NCI-H524 treated with DMSO at 0.1 percent for 48 hours (cell line): ENCODE measurements at regions not wholly inside any gene's neighbourhood (a gene's known extent, or its start where the extent isn't known, plus 50 kb on each side); places are given as distances from the start of the nearest gene placed in this dataset.

Source experiments
- DNase-seq: peaks from one replicate; lab custom pipeline; 2025; lab: John Stamatoyannopoulos, UW

DNA sequence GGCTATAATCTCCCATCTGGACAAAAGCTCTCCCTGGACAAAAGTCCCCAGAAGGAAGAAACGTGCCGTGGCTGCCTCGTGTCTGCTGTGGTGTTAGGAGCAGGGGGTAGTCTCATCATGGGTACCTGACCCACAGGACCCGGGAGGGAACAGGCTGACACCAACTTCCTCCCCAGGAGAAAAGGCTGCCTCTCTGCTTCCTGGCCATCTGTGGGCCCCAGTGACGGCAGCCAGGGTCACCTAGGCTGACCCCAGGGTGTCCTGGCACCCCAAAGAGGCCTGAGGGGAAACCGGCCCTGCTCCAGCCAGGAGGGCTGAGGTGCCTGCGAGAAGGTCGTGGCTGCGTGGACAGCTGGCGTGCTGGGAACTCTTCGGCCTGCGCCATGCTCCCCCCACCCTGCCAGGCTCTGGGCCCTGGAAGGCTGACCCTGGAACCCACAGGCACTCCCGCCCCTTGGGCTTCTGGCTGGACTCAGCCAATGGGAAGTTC is 133.9 kb downstream of the RFLNA start:
- DNase-seq, result no peak

DNA sequence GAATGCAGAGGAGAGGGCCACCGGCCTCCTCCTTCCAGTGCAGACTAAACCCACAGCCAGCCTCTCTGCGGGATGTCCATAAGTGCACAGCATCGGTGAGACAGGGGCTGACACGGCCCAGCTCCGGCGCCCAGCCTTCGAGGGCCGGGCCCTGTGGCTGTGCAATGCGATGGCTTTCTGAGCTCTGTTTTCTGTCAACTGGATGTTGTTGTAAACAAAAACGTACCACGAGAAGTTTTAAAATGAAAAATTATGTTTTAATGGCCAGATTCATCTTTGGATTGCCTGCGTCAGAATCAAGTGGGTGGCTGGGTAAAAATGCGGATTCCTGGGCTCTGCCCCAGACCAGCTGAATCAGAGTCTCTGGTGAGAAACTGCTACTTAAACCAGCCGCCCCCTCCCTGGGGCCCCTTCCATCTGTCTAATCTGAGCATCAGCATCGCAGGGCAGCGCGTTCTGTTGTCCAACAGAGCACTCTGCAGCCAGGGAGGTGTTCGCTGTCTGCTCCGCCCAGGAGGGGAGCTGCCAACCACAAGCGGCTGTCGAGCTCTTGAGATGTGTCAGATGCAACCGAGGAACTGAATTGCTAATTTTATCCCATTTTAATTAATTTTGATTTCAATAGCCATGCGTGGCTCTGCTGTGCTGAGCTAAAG is 133.4 kb downstream of the RFLNA start:
- peak; percentile 91 for DNase-seq

DNA sequence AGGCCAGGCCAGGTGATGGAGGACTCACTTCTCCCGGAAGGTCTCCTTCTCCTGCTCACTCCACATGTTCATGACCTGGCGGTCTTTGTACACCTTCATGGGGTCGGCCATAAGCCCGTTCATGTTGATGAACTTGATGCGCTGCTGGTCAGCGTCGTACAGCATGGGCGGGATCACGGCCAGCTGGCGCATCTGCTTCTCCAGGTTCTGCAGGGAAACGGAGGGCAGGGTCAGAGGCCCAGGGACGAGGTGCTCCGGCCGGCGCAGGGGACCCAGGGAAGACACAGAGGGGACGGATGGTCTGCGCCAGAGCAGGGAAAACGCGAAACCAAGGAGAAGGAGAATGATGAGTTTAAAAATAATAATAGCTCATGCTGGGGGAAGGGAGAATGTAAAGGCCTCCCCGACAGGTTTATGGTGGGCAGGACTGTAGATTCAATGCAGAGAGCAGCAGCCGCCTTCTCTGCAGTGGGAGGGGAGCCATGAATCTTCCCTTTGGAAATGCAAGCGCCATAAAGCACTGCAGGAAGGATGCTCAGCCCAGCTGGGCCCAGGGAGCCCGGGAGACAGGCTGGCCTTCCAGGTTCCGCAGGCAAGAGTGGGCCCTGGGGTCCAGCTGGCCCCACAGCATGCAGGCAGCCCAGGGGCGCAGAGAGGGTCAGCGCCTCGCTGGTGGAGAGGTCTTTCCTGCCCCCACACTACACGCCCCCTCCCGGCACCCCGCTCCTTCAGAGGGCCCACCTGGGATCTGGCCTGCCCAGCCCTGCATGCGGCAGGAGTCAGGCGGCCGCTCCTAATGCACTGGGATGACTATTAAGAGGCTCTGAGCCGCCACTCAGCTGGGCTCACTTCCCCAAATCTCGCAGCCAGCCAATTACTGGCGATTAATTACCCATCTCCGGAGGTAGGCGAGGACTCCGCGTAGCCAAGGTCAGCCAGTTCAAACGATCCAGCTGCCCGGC is 132.0 kb downstream of the RFLNA start:
- DNase-seq, result no peak

DNA sequence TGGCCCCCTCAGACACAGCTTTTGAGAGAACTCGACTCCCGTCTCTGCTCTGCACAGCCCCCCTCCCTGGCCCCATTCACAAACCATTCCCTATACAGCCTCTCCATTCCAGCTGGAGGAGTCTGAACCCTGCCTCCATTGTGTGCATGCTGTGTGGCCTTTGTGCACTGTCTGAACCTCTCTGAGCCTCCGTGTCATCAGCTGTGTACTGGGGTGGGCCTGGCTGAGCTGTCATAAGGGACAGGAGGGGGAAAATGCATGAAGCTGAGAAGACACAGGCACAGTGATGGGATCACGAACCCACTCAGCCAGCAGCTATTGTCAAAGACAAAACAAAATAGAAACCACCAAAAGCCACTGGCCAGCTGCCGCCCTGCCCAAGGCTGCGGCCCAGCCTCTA is 130.8 kb downstream of the RFLNA start:
- DNase-seq, result no peak

DNA sequence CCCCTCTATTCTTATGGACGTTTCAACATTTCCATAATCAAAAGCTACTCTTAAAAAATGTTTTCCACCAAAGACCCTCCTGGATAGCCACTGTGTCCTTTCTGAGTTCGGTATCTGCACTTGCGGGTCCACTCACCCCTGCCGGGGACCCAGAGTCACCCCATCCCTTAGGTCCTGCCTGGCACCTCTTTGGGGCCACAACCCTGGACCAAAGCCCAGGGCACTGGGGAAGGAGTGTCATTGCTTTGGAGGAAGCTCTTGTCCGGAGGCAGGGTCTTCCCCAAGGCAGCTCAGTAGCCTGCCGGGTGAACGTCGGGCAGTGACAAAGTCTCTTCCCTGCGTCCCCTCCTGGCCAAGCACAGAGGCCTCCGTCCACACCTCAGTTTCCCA is 129.6 kb downstream of the RFLNA start:
- DNase-seq, result no peak

DNA sequence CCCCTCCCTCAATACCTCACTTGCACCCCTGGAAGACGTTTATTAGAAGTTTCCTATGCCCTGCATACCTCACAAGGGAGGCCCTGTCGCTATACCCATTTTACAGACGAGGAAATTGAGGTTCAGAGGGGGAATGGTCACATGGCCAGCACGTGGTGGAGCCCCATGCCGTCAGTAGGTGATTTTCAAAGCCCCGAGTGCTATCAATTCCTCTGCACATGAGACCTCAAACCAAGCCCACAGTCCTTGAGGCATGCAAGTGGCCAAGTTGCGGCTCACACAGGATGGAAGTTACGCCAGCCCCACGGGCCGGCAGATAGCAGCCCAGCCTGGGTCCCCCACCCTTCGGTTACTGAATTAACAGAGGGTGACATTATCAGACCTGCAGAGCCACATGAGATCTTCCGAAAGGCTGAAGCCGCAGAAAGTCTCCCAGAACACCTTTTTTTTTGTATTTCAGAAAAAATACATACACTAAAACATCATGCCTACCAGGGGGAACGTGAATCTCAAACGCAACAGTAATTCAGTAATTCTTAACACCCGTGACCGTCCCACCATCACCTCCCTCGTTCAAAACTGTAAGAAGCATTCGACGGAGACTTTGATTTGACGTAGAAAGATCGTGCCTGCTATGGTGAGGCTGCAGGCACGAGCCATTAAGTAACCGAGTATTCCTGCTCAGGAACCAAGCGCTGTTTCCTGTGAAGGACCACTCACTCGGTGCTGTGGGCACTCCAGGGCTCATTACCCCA is 129.0 kb downstream of the RFLNA start:
- no peak for DNase-seq

DNA sequence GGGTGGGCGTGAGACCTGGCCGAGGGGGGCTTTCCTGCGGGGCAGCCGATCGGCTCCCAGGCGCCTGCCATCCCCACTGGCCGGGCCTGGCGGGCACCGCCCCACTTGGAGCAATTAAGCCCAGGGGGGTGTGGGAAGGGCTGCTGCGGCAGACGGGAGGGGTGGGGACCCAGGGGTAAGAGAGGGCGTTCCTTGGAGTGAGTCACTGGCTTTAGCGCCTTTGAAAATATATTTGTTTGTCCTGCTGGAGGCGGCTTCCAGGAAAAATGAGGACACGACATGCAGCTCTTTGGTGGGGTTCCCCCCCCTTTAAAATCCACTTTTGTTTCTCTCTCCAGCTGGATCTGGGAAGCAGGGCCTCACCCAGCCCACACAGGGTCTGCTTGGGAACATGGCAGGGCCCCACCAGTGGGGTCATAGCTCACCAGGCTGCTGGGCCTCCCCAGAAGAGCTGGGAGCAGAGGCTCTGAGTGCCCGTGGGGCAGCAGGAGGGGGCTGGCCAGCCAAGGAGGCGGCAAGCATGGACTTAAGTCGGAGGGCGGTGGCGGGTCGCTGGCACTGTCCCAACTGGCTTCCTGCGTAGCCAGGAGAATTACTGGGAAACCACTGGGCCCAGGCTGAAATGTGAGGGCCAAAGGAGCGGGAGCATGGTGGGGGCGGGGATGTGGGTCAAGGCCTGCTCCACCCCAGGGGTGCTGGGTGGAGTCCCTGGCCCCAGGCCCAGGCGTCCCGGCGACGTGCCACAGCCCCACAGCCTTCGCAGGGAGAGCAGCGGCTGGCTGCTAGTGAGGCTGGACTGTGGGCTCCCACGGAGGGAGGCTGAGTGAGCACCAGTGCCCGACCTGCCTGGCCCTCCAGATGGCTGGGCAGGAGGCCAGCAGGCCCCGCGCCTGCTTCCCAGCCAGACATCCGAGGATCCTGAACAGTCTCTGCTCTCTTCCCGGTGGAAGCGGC is 128.0 kb downstream of the RFLNA start:
- DNase-seq, result peak; percentile 27

DNA sequence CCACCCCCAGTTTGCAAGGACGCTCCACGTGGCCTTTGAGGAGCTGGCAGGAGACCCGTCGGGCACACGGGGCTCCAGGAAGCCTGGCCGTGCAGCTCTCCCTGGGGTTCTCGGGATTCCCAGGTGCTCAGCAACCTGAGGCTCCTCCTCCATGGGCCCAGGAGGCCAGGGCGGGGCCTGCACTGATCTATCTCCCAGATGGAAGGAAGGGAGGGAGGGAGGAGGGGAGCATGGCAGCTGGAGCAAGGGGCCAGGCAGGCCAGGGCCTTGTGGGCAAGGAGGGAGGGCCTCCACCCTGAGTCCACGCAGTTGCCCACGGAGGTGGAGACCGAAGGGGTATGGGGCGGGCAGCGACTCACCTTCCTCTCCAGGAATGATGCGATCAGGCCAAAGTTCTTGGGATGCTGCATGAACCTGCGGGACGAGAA is 127.3 kb downstream of the RFLNA start:
- no peak for DNase-seq

DNA sequence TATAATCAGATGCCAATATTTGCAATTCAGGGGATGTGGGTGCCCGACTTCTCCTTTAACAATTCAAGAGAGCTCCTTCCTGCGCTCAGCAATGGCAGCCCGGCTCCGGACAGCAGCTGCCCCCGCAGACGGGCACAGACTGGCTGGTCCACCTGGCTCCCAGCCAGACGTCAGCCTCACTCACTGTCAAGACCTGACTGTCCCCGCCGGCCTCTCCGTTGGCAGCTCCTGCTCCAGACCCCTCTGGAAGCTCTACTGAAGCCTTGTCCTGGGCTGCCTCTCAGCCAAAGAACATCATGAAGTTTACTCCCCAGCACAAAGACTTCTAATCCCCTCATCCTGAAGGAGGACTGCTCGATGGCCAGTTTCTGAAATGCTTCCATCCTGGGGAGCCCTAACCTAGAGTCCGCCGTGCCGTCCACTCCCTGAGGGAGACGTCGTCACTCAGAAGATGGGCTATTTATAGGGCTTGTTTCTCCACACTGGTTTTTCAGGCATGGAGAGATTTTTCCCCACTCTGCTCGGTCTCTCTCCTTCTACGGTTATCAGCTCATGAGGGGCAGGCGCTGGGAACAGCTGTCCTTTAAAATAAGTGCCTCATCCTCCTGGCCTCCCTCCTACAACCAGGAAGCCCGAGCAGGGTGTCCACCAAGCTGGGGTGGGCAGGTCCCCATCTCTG is 126.2 kb downstream of the RFLNA start:
- no peak for DNase-seq

DNA sequence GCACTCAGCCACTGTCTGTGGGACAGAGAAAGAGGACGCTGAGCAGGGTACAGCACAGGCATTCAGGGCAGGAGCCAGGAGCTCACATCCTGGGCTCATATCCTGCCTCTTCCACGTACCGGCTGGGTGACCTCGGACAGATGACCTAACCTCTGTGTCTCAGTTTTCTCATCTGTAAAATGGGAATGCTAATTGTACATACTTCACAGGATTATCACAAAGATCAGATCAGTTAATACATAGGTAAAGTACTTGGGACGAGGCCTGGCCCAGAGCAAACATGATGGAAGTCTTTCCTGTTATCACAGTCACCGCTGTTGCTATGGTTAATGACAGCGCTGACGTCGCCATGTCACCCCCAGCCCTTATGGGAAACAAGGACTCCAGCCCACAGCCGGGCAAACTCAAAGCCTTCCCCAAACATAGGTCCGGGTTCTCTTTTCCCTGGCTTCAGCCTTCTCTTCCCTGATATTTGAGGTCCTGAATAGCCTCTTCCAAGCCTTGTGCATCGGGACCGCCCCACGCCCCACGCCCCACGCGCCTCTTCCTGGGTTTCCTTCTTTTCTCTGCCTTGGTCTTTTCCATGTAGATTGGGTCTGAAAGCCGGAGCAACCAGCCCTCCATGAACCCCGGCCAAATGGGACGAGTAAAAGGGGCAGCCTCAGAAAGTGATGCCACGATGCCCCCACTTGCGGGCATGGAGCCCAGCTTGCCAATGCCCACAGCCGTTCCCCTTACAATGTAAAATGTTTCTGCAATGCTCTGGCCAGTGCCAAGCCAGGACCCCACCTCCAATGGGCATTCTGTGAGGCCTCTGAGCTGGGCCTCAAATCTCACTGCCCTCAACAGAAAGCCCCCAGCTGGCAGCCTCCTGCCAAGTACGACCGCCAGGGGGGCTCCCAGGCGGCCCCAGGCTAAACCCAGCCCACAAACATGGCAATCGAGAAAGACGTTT is 125.4 kb downstream of the RFLNA start:
- DNase-seq, result no peak

DNA sequence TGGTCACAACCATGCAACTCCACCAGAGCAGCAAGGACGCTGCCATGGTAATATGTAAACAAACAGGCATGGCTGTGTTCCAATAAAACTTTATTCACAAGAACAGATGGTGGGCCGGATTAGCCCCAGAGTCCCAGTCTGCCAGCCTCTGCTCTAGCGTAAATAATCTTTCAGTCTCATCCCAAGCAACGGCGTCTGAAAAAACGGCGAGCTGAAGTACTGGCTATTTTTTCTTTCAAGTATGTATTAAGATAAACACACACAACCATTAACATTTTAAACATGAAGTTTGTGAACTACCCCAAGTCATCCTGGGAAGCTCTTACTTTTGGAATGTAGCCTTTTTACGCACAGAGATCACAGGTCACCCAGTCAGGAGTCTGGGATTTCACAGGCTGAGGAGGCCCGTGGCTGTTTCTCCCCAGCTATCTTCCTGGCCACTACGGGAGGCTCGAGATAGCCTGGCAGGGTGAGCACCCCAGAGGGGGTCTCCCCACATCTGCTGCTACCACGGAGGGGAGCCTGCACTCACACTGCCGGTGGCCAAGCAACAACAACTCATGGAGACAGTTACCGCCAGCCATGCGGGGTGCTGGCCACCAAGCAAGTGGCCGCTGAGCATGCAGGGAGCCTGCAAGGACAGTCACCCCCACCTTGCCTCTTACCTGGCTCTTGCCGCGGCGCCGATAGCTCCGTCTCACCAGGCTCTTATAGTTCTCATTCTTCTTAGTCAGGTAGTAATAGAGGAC is 124.6 kb downstream of the RFLNA start:
- no peak for DNase-seq

DNA sequence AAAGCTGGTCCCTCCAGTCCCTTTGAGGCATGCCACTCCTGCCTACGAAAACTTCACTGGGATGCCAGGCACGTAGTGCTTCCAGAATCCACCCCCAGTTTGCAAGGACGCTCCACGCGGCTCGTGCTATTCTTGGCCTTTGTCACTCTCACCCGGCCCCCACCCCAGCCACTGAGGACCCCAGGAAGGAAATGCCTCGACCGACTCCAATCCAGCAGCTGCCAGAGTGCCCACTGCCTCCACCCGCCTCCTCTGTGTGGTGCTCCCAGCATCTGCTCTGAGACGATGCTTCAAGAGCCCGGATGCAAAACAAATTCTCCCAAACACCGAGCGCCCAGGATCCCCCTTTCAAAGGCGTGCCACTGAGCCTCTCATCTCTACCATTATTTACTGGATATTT is 123.9 kb downstream of the RFLNA start:
- DNase-seq, result no peak

DNA sequence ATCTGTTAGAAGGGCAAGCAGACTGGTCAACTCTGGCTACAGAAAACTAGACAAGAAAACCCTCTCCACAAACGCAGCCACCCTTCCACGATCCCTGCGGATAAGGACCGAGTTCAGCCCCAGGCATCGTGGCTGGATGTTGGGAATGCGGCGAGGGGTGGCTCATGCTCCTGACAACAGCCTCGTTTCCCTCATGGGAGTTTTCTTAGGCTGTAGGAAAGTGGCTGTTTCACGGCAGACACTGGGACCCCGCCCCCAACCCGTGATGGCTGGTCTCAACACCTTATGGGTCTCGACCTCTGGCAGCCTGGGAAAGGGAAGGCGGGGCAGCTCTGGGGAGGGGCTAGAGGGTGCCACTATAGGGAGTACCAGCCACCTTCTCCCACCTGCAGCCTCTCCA is 123.3 kb downstream of the RFLNA start:
- DNase-seq, result no peak

DNA sequence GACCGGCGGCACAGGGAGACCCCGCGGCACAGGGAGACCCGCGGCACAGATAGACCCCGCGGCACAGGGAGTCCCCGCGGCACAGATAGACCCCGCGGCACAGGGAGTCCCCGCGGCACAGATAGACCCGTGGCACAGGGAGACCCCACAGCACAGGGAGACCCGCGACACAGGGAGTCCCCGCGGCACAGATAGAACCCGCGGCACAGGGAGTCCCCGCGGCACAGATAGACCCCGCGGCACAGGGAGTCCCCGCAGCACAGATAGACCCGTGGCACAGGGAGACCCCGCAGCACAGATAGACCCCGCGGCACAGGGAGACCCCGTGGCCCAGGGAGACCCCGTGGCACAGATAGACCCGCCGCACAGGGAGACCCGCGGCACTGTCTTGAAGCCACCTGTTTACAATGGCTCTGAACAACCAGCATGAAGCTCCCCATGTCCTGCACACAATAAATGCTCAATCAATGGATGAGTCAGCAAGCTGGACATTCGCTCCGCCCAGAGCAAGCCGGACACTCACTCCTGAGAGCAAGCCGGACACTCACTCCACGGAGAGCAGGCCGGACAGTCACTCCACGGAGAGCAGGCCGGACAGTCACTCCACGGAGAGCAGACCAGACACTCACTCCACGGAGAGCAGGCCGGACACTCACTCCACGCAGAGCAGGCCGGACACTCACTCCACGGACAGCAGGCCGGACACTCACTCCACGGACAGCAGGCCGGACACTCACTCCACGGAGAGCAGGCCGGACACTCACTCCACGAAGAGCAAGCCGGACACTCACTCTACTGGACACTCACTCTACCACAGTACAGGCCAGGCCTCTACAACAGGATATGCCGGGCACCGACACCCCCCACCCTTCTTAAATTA is 121.9 kb downstream of the RFLNA start:
- DNase-seq, result no peak

DNA sequence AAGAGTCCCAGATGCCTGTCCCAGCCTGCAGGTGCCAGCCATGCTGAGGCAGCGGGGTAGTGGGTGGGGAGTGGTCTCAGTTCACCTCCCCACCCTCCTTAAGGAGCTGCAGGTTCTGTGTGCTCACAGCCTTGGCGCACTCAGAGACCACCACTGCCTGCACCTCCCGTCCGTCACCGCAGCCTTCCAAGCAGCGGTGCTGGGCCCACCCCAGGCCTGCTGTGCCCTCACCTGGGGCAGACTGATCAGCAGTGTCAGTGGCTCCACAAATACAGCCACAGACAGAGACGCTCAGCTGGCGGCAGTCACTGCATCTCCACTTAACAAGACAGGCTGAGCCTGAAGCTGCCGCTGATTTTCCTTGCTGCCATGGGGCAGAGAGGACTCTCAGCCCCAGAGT is 120.2 kb downstream of the RFLNA start:
- no peak for DNase-seq

DNA sequence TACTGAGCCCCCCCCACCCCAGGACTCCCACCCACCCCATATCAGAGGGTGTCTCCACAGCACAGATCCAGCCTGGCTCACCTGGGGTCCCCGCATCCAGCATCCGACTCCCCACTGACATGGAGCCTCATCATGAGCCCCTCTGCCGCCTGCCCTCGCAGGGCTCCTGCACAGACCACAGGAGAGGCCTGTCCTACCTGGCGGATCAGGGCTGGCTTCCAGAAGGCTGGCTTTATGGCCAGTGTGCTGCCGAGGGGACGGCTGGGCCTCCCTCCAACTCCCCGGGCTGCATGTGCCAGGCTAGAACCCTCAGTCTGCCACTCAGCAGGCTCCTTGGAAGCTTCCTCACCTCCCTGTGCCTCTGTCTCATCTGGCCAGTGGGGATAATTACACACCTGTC is 119.0 kb downstream of the RFLNA start:
- no peak for DNase-seq

DNA sequence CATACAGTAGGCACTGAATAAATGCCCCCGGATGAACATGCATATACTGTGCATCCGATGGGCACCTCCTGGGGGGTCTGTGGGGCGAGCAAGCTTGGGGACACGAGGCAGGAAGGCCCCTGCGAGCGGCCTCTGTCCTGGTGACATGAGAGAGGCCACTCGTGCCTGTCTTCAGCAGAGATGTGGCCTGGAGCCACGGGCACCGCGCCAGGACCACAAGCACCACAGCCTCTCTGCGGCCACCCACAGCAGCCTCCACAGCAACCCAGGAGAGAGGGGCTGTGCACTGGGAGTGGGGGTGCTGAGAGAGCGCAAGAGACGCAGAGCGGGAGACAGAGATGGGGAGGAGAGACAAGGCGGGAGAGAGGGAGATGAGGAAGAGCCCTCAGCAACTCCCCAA is 118.5 kb downstream of the RFLNA start:
- no peak for DNase-seq

DNA sequence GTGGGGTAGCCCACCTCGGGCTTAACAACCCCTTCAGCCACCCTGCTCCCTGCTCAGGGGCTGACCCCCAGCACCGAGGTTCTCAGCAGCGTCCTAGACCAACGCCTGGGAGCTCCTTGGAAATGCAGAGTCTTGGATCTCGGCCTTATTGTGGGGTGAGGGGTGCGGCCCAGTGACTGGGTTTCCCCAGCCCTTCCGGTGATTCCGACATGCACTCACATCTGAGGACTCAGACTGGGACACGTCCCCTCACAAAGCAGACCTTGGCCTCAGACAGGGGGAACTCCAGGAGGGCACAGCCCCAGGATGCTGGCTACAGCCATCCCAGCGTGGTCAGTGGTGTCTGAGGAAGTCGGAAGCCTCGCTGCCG is 117.7 kb downstream of the RFLNA start:
- DNase-seq, result no peak
